H1 (cell line): ENCODE measurements at regions not wholly inside any gene's neighbourhood (a gene's known extent, or its start where the extent isn't known, plus 50 kb on each side); places are given as distances from the start of the nearest gene placed in this dataset.

Source experiments
- CTCF ChIA-PET: fragments of 300-600 bp; sonication (Branson Sonifier 250); formaldehyde crosslinking; loops from one replicate; lab custom pipeline; 2021; ENCODE audit not compliant: partially characterized antibody; lab: Charles Lee
- POLR2A ChIA-PET: fragments of 300-600 bp; sonication (Branson Sonifier 250); formaldehyde crosslinking; loops from one replicate; lab custom pipeline; 2021; ENCODE audit warnings: inconsistent platforms; ENCODE audit not compliant: partially characterized antibody; lab: Charles Lee
- DNase-seq, 2 experiments: peaks; one replicate each; pipeline versions ENCODE4 v3.0.0 to v3.0.0-alpha.2; 2010 to 2022; ENCODE audit warnings: low spot score in 2 of 2, low read depth in 1 of 2, mixed read lengths in 1 of 2
- FAIRE-seq: peaks from 2 replicates; lab custom pipeline; 2011; peaks lifted over from hg19 to GRCh38; lab: Jason Lieb, UNC
- H2AFZ ChIP-seq: 2 replicates; pipeline ENCODE4 v1.8.1; 2012; ENCODE audit warnings: low read length, inconsistent platforms
- H2AK5ac ChIP-seq: 2 replicates; pipeline ENCODE4 v1.6.1; 2013; ENCODE audit warnings: low read depth, low read length
- H2BK120ac ChIP-seq: replicated peaks from 2 replicates; pipeline ENCODE3; 2013; ENCODE audit warnings: low read depth, low read length, inconsistent platforms
- H2BK12ac ChIP-seq: 2 replicates; pipeline ENCODE4 v1.6.1; 2013; ENCODE audit warnings: low read depth, low read length
- H2BK15ac ChIP-seq: 2 replicates; pipeline ENCODE4 v1.6.1; 2013; ENCODE audit warnings: low read length
- H2BK20ac ChIP-seq: 2 replicates; pipeline ENCODE4 v1.6.1; 2013; ENCODE audit warnings: low read length
- H2BK5ac ChIP-seq: 2 replicates; pipeline ENCODE4 v1.6.1; 2013; ENCODE audit warnings: low read depth, low read length
- H3K14ac ChIP-seq: 2 replicates; pipeline ENCODE4 v1.6.1; 2013; ENCODE audit warnings: inconsistent platforms; ENCODE audit not compliant: insufficient read length
- H3K18ac ChIP-seq: 2 replicates; pipeline ENCODE4 v1.6.1; 2013; ENCODE audit warnings: low read length; ENCODE audit errors: extremely low read depth
- H3K23ac ChIP-seq: 2 replicates; pipeline ENCODE4 v1.6.1; 2013; ENCODE audit warnings: inconsistent platforms; ENCODE audit not compliant: insufficient read length
- H3K23me2 ChIP-seq: 2 replicates; pipeline ENCODE4 v1.6.1; 2013; ENCODE audit warnings: low read depth, low read length
- H3K27ac ChIP-seq: 2 replicates; pipeline ENCODE4 v1.6.1; 2011; ENCODE audit warnings: low read depth, low read length, inconsistent platforms
- H3K27me3 ChIP-seq, 4 experiments: replicated peaks in 1 of 4; 1 replicate in 1 of 4; 2 replicates in 3 of 4; pipeline versions ENCODE4 v1.6.1 to v1.8.1; 2011 to 2013; ENCODE audit warnings: low read length in 3 of 4, mild to moderate bottlenecking in 3 of 4, inconsistent platforms in 2 of 4, mixed read lengths in 2 of 4, moderate library complexity in 1 of 4; ENCODE audit not compliant: control insufficient read depth in 3 of 4, insufficient read depth in 3 of 4; ENCODE audit errors: extremely low read depth in 1 of 4
- H3K36me3 ChIP-seq, 4 experiments: 2 replicates each; pipeline versions ENCODE4 v1.6.1 to v1.8.1; 2011 to 2013; ENCODE audit warnings: mild to moderate bottlenecking in 4 of 4, low read length in 3 of 4, moderate library complexity in 2 of 4, control low read depth in 1 of 4, inconsistent platforms in 1 of 4; ENCODE audit not compliant: insufficient read depth in 4 of 4, control insufficient read depth in 2 of 4
- H3K4ac ChIP-seq: replicated peaks from 2 replicates; pipeline ENCODE3; 2013; ENCODE audit warnings: low read length, low read depth, mixed read lengths, inconsistent platforms; ENCODE audit not compliant: insufficient read length
- H3K4me1 ChIP-seq, 4 experiments: replicated peaks in 1 of 4; 1 replicate in 1 of 4; 2 replicates in 3 of 4; pipeline versions ENCODE4 v1.6.1 to v1.8.1; 2011 to 2013; ENCODE audit warnings: low read length in 3 of 4, inconsistent platforms in 2 of 4, mixed read lengths in 1 of 4; ENCODE audit not compliant: insufficient read depth in 4 of 4, control insufficient read depth in 3 of 4
- H3K4me2 ChIP-seq, 2 experiments: 2 replicates each; pipeline versions ENCODE4 v1.6.1 to v1.8.1; 2011 to 2013; ENCODE audit warnings: low read depth in 2 of 2, low read length in 2 of 2, control low read depth in 1 of 2, inconsistent platforms in 1 of 2, mild to moderate bottlenecking in 1 of 2; ENCODE audit not compliant: insufficient read depth in 1 of 2
- H3K4me3 ChIP-seq, 4 experiments: fragments of 200-600, 300-600 bp in 1 of 4; sonication (generic), shearing (Covaris generic), sonication (Bioruptor Twin) in 1 of 4; 2 replicates each; pipeline versions ENCODE4 v1.5.1 to v1.8.1; 2011 to 2016; ENCODE audit warnings: low read length in 4 of 4, low read depth in 3 of 4, control low read depth in 2 of 4, inconsistent platforms in 2 of 4, mild to moderate bottlenecking in 2 of 4, mixed read lengths in 1 of 4, moderate library complexity in 1 of 4; ENCODE audit not compliant: insufficient read depth in 2 of 4; ENCODE audit errors: extremely low read depth in 1 of 4
- H3K56ac ChIP-seq: replicated peaks from 2 replicates; pipeline ENCODE3; 2013; ENCODE audit warnings: low read depth, mild to moderate bottlenecking, mixed read lengths, low read length, inconsistent platforms; ENCODE audit not compliant: insufficient read length
- H3K79me1 ChIP-seq: 2 replicates; pipeline ENCODE4 v1.6.1; 2013; ENCODE audit warnings: low read depth, low read length, control low read depth
- H3K79me2 ChIP-seq, 2 experiments: 2 replicates each; pipeline versions ENCODE4 v1.6.1 to v1.8.1; 2012 to 2013; ENCODE audit warnings: low read length in 2 of 2, mild to moderate bottlenecking in 2 of 2, inconsistent platforms in 1 of 2; ENCODE audit not compliant: insufficient read depth in 2 of 2, control insufficient read depth in 1 of 2
- H3K9ac ChIP-seq, 4 experiments: replicated peaks in 1 of 4; 1 replicate in 1 of 4; 2 replicates in 3 of 4; pipeline versions ENCODE4 v1.6.1 to v1.8.1; 2011 to 2013; ENCODE audit warnings: low read depth in 3 of 4, low read length in 3 of 4, control low read depth in 2 of 4, mild to moderate bottlenecking in 2 of 4, moderate library complexity in 2 of 4, inconsistent platforms in 1 of 4; ENCODE audit errors: extremely low read depth in 1 of 4
- H3K9me3 ChIP-seq, 2 experiments: 2 replicates each; pipeline versions ENCODE4 v1.6.1 to v1.8.1; 2012 to 2013; ENCODE audit warnings: mild to moderate bottlenecking in 2 of 2, moderate library complexity in 2 of 2, control low read depth in 1 of 2, inconsistent platforms in 1 of 2, low read depth in 1 of 2, low read length in 1 of 2, mixed read lengths in 1 of 2; ENCODE audit not compliant: insufficient read depth in 2 of 2
- H4K20me1 ChIP-seq, 2 experiments: replicated peaks in 1 of 2; 2 replicates each; pipeline versions ENCODE3 to v1.8.1; 2011 to 2013; ENCODE audit warnings: inconsistent platforms in 2 of 2, low read length in 2 of 2, mild to moderate bottlenecking in 1 of 2; ENCODE audit not compliant: insufficient read depth in 2 of 2, control insufficient read depth in 1 of 2
- H4K5ac ChIP-seq: 2 replicates; pipeline ENCODE4 v1.6.1; 2013; ENCODE audit warnings: low read length, low read depth, mixed read lengths, inconsistent platforms; ENCODE audit not compliant: insufficient read length
- H4K8ac ChIP-seq: 2 replicates; pipeline ENCODE4 v1.8.0; 2013; ENCODE audit warnings: mild to moderate bottlenecking, moderate library complexity, low read length, inconsistent platforms; ENCODE audit not compliant: insufficient read depth; ENCODE audit errors: extremely low read depth
- H4K91ac ChIP-seq: replicated peaks from 2 replicates; pipeline ENCODE3; 2013; ENCODE audit warnings: low read length, mixed read lengths, inconsistent platforms; ENCODE audit not compliant: insufficient read length
- CBX5 ChIP-seq: fragments of 300-800, 300-1000 bp; sonication (generic); IDR thresholded peaks from 2 replicates; pipeline ENCODE4 v1.7.1; 2016; ENCODE audit warnings: antibody characterized with exemption, low read length, low read depth
- EZH2 ChIP-seq: fragments of 200-600 bp; sonication (generic); IDR thresholded peaks from 2 replicates; pipeline ENCODE4 v1.7.1; 2012; ENCODE audit warnings: low read depth, mild to moderate bottlenecking, moderate library complexity, low read length, inconsistent platforms; ENCODE audit not compliant: severe bottlenecking
- YY1 ChIP-seq: IDR thresholded peaks from 2 replicates; pipeline ENCODE4 v1.6.1; 2011; ENCODE audit warnings: low read depth, mild to moderate bottlenecking, low read length
- WGBS, 2 experiments: shearing (Covaris generic) in 1 of 2; methylation state at CpG; one replicate each; pipeline versions ENCODE4 v1.1.6 to v1.1.7; 2013 to 2015; ENCODE audit warnings: low lambda C conversion rate in 2 of 2, mixed read lengths in 2 of 2, inconsistent platforms in 1 of 2, low coverage in 1 of 2, missing lambda C conversion rate in 1 of 2; ENCODE audit not compliant: insufficient replicate concordance in 2 of 2, insufficient coverage in 1 of 2, insufficient read length in 1 of 2; ENCODE audit errors: extremely low coverage in 1 of 2, missing lambda C conversion rate in 1 of 2; 5-methylcytosine and 5-hydroxymethylcytosine counted together

- H3K36me3 ChIP-seq = no peaks in the 10 kb centered on the region
- H3K27ac ChIP-seq = no peak overlapping the region
- 94% methylated on average over 1 of the region's 1 CpG; no CpG with 5 or more reads in 1 of the 2 experiments for WGBS, 2 experiments
- H2BK20ac ChIP-seq = no peak overlapping the region
- ChIA-PET POLR2A (no interaction called here), CTCF (no interaction called here)
- no peak overlapping the region for H2BK5ac ChIP-seq
- H3K18ac ChIP-seq = no peak overlapping the region
- no peak overlapping the region for H2BK120ac ChIP-seq
- H3K4me1 ChIP-seq = no peaks in the 10 kb centered on the region
- H3K4ac ChIP-seq = no peak overlapping the region
- no peak overlapping the region for H2AFZ ChIP-seq
- no peak overlapping the region for H3K56ac ChIP-seq
- no peaks in the 10 kb centered on the region for H3K27me3 ChIP-seq
- no peak overlapping the region for H4K5ac ChIP-seq
- no peak overlapping the region for H3K4me3 ChIP-seq
- no peak overlapping the region for H3K14ac ChIP-seq
- H4K20me1 ChIP-seq = no peaks in the 10 kb centered on the region
- H2AK5ac ChIP-seq = no peak overlapping the region
- no peak overlapping the region for H3K23ac ChIP-seq
- H3K23me2 ChIP-seq = no peaks in the 10 kb centered on the region
- FAIRE-seq (no peak), DNase-seq (no peak)
- no peaks in the 10 kb centered on the region for H3K79me2 ChIP-seq
- no peak overlapping the region for H3K4me2 ChIP-seq
- no peak overlapping the region for H2BK15ac ChIP-seq
- H2BK12ac ChIP-seq = no peak overlapping the region
- H3K79me1 ChIP-seq = no peaks in the 10 kb centered on the region
- no peaks in the 10 kb centered on the region for H3K9me3 ChIP-seq
- H4K91ac ChIP-seq = no peak overlapping the region
- H3K9ac ChIP-seq = no peak overlapping the region
- H4K8ac ChIP-seq = no peak overlapping the region
- no peak for TF ChIP-seq YY1
- no peak for TF ChIP-seq CBX5
- TF ChIP-seq EZH2 = no peak
Observed at GRCh38 chr9:18043978-18044377, 430.0 kb upstream of the ADAMTSL1 start.
